ENCODE measurements at regions not wholly inside any gene's neighbourhood (a gene's known extent, or its start where the extent isn't known, plus 50 kb on each side); places are given as distances from the start of the nearest gene placed in this dataset.

GRCh38 chr6:33945931-33946330 lies 142.1 kb upstream of the MLN start:
- FAIRE-seq = no peak
- no peak for TF ChIP-seq POLR2A (IDR thresholded peaks at IDR 0.05; ENCODE audit: low read depth, low read length)
- DNase-seq (ENCODE audit: insufficient read length, low spot score) = no peak

GRCh38 chr6:33944686-33945411 lies 141.0 kb upstream of the MLN start:
- FAIRE-seq = no peak
- DNase-seq (ENCODE audit: insufficient read length, low spot score) = no peak

GRCh38 chr6:33936886-33937285 lies 133.1 kb upstream of the MLN start:
- no peak for TF ChIP-seq POLR2A (IDR thresholded peaks at IDR 0.05; ENCODE audit: low read depth, low read length)
- DNase-seq (ENCODE audit: insufficient read length, low spot score) = no peak
- FAIRE-seq = no peak

More at GRCh38 chr6:33944686-33945411, 141.0 kb upstream of the MLN start:
- no peak for TF ChIP-seq POLR2A (IDR thresholded peaks at IDR 0.05; ENCODE audit: low read depth, low read length)

GRCh38 chr6:33935439-33936080 lies 131.8 kb upstream of the MLN start:
- no peak for TF ChIP-seq POLR2A (IDR thresholded peaks at IDR 0.05; ENCODE audit: low read depth, low read length)
- FAIRE-seq (no peak), DNase-seq (ENCODE audit: insufficient read length, low spot score) (no peak)

GRCh38 chr6:33934731-33935270 lies 131.0 kb upstream of the MLN start:
- TF ChIP-seq POLR2A (IDR thresholded peaks at IDR 0.05; ENCODE audit: low read depth, low read length) = no peak
- DNase-seq (ENCODE audit: insufficient read length, low spot score) (no peak), FAIRE-seq (no peak)

- no peak for TF ChIP-seq POLR2A (IDR thresholded peaks at IDR 0.05; ENCODE audit: low read depth, low read length)
- no peak for DNase-seq (ENCODE audit: insufficient read length, low spot score)
- no peak for FAIRE-seq
These were observed 129.3 kb upstream of the MLN start for GRCh38 chr6:33933101-33933500.

- TF ChIP-seq POLR2A (IDR thresholded peaks at IDR 0.05; ENCODE audit: low read depth, low read length) = no peak
- FAIRE-seq (no peak), DNase-seq (ENCODE audit: insufficient read length, low spot score) (no peak)
These were observed 128.0 kb upstream of the MLN start for GRCh38 chr6:33931799-33932198.

GRCh38 chr6:33929575-33930288 lies 125.9 kb upstream of the MLN start:
- no peak for TF ChIP-seq POLR2A (IDR thresholded peaks at IDR 0.05; ENCODE audit: low read depth, low read length)
- FAIRE-seq (no peak), DNase-seq (ENCODE audit: insufficient read length, low spot score) (no peak)

- no peak for TF ChIP-seq POLR2A (IDR thresholded peaks at IDR 0.05; ENCODE audit: low read depth, low read length)
- no peak for FAIRE-seq
- peak; percentile 46 for DNase-seq (ENCODE audit: insufficient read length, low spot score)
These were observed 123.8 kb upstream of the MLN start for GRCh38 chr6:33927616-33928015.

GRCh38 chr6:33927112-33927511 lies 123.3 kb upstream of the MLN start:
- FAIRE-seq (no peak), DNase-seq (ENCODE audit: insufficient read length, low spot score) (no peak)
- no peak for TF ChIP-seq POLR2A (IDR thresholded peaks at IDR 0.05; ENCODE audit: low read depth, low read length)

GRCh38 chr6:33926451-33926850 lies 122.6 kb upstream of the MLN start:
- FAIRE-seq (no peak), DNase-seq (ENCODE audit: insufficient read length, low spot score) (peak; percentile 28)
- no peak for TF ChIP-seq POLR2A (IDR thresholded peaks at IDR 0.05; ENCODE audit: low read depth, low read length)

- FAIRE-seq (no peak), DNase-seq (ENCODE audit: insufficient read length, low spot score) (no peak)
- no peak for TF ChIP-seq POLR2A (IDR thresholded peaks at IDR 0.05; ENCODE audit: low read depth, low read length)
These were observed 122.1 kb upstream of the MLN start for GRCh38 chr6:33925936-33926335.

GRCh38 chr6:33925210-33925609 lies 121.4 kb upstream of the MLN start:
- DNase-seq (ENCODE audit: insufficient read length, low spot score) (no peak), FAIRE-seq (no peak)
- TF ChIP-seq POLR2A (IDR thresholded peaks at IDR 0.05; ENCODE audit: low read depth, low read length) = no peak

GRCh38 chr6:33924681-33925080 lies 120.9 kb upstream of the MLN start:
- no peak for DNase-seq (ENCODE audit: insufficient read length, low spot score)
- no peak for TF ChIP-seq POLR2A (IDR thresholded peaks at IDR 0.05; ENCODE audit: low read depth, low read length)
- FAIRE-seq = no peak
